Fibroblast of skin of scalp (primary cell): ENCODE measurements at regions not wholly inside any gene's neighbourhood (a gene's known extent, or its start where the extent isn't known, plus 50 kb on each side); places are given as distances from the start of the nearest gene placed in this dataset.
"Not testable (repeated sequence)": the region's sequence is repeated elsewhere in the genome, so short reads cannot be mapped to it uniquely, and the experiment has no call there.

Experiments
- DNase-seq: peaks from one replicate; pipeline ENCODE4 v3.0.0-alpha.2; 2013

DNA sequence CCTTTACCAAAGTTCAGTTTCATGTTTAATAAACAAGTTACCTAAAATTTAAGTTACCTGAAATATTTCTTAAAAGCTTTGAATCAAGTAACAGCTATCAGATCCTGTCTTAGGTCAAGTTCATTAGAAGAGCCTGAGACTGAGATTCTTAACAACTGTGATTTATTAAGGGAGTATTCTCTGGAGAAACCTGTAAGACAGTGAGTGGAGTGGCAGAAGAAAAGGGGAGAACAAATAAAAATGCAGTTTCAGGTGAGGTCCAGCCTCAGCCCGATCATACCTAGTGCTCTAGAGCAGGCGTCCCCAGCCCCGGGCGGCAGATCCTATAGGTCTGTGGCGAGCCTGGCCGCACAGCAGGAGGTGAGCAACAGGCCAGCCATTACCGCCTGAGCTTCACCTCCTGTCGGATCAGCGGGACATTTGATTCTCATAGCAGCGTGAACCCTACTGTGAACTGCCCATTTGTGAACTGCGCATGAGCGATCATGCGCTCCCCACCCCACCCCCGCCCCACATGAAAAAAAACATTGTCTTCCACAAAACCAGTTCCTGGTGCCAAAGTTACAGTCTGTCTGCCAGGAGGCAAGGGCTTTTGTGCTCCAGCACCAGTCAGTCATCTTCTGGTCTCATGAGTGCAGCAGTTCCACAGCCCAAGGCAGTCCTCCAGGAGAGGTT is 59.2 kb upstream of the ADGRB3 start:
- peak; percentile 2 for DNase-seq

DNA sequence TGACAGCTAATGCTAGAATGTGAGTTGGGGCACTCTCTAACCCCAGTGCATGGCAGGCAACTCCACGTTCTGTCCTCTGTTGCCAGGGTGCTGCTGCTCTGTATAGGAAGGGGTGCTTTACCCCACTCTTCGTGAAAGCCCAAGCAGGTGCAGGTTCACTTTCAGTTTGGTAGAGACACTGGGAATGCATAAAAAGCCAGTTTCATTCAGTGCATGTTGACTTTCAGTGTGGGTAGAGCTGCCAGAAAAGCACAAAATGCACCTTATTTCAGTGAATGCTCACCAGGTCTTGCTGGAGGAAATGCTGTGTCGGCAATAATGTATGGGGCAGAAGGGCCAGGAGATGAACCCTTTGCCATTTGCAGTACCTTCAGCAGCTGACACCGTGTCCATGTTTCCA is 62.1 kb upstream of the ADGRB3 start:
- no peak for DNase-seq

DNA sequence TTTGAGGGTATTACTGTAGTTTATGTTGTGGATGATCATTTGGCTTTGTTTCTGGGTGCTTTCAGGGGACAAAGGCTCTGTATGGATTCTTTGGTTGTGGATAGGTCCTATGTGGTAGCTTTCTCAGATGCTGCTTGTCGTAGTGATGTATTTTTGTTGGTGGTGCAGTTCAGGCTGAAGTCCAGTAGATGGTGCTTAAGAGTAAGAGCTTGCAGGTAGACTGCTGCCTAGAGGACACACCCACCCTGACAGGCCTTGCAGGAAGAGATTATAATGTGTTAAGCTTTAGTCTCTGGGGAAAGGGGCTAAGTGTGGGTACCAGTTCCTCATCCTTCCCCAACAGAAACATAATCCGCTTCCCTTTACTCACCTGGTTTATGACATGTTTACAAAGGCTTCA is 62.6 kb upstream of the ADGRB3 start:
- peak; percentile 1 for DNase-seq

DNA sequence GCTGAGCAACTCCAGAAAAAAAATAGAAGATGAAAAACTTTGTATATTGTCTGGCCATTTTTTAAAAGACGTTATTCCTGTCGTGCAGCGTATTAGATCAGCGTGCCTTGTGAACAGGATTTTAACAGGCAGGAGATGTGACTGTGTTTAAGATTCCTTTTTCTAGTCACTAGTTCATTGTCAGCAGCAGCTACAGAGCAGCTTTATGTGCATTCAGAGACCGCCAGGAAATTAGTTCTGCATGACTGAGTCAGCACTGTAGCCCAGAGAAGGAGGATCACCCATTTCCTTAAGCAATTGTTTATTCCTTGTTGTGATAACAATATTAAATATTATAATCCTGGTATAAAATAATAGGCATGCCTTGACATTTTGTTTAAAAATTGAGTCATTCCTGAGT is 75.4 kb upstream of the ADGRB3 start:
- peak; percentile 36 for DNase-seq

DNA sequence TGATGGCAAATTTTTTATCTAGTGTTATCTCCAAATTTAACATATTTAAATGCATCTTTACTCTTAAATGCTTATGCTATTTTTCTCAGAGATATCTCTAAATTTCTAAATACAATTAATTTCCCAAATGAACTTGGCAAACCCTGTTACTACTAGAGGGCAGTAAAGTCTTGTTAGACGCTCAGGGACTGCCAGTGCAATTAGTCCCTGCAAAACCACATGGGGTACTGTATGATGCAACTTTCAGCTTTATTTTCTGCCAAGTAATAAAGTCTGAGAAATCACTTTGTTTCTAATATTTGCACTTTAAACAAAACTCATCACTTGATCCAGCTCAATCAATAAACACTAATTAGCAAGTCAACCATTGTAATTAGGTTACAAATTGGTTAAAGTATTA is 76.0 kb upstream of the ADGRB3 start:
- peak; percentile 48 for DNase-seq

DNA sequence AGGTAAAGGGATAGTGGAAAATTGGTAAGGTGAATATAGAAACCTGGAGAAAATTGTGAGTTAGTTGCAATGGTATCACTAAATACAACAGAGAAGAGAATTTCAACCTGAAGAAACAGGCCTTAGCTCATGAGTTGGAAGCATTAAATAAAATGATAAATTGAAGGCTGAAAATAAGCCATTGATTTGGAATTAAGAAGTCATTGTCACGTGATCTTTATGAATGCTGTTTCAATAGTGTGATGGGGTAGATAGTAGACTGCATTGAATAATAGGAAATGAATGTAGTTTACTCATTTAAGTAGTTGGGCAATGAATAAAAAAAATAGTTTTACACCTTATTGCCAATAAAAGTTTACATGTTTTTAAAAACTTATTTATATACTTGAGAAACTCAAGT is 88.5 kb upstream of the ADGRB3 start:
- DNase-seq, result no peak

DNA sequence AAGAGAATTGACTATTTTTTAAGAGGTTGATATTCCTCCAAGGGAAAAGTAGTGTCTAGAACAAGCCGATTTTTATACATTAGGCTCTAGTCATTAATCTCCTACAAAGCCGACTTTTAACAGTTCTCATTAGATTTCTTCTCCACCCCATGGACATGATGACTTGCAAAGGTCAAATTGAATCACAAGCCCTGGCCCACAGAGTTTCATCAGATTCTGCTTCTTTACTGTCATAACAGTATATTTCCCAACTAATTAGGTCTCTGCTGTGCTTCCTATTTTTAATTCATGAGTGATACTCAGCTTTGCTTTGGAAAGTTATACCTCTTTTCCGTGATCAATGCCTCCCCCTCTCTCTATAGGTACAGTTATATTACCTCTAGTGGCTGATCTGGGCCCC is 90.6 kb upstream of the ADGRB3 start:
- DNase-seq, result no peak

DNA sequence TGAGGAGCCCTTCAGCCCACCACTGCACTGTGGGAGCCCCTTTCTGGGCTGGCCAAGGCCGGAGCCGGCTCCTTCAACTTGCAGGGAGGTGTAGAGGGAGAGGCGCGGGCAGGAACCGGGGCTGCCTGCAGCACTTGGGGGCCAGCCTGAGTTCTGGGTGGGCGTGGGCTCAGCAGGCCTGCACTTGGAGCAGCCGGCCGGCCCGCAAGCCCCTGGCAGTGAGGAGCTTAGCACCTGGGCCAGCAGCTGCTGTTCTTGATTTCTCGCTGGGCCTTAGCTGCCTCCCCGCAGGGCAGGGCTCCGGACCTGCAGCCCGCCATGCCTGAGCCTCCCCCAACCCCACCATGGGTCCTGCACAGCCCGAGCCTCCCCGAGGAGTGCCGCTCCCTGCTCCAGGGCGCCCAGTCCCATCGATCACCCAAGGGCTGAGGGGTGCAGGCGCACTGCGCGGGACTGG is 101.7 kb upstream of the ADGRB3 start:
- no peak for DNase-seq

DNA sequence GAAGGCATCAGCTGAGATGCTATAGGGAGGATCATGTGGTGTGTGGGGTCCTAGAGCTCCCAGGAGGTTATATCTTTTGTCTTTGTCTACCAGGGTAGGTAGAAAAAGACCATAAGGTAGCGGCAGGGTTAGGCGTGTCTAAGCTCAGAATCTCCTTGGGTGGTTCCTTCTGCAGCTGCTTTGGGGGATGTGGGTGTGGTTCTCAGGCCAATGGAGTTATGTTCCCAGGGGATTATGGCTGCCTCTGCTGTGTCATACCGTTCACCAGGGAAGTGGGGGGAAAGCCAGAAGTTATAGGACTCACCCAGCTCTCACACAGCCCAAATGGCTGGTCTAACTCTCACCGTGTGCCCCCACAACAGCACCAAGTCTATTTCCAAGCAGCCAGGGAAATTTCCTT is 107.4 kb upstream of the ADGRB3 start:
- no peak for DNase-seq

DNA sequence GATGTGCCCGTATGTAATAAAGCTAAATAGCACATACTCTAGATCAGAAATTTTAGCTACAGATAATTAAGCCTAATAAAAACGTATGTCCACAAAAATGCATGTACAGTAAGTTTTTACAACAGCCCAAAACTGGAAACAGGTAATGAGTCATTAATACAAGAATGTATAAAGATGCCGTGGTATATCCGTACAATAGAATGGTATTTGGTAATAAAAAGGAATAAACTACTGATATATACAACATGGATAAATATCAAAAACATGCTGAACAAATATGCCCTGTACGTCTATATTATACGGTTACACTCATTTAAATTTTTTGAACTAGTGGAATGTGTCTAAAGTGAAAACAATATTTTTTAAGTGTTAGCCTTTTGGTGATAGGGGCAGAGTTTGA is 128.2 kb upstream of the ADGRB3 start:
- no peak for DNase-seq

DNA sequence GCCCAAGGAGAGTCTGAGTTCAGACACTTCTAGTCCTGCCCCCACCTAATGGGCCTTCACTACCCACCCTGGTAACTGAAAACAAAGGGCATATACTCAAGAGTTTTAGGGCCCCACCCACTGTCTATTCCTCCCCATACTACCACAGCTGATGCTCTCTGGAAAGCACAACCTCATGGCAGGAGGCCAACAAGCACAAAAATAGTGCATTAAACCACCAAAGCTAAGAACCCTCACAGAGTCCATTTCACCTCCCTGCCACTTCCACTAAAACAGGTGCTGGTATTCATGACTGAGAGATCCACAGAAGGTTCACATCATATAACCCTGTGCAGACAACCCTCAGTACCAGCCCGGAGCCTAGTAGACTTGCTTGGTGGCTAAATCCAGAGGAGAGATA is 132.1 kb upstream of the ADGRB3 start:
- DNase-seq, result no peak

DNA sequence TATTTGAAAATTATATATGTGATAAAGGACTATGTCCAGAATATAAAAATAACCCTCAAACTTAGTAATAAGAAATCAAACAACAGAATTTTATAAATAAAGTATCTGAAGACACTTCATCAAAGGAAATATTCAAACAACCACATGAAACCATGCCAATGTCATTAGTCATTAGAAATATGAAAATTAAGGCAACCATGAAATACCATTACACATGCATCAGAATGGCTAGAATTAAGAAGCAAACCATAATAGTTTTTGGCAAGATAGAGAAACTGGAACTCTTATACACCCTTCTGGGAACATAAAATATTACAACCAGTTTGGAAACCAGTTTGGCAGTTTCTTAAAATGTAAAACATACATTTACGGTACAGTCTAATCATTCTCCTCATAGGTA is 137.2 kb upstream of the ADGRB3 start:
- DNase-seq, result peak; percentile 82

DNA sequence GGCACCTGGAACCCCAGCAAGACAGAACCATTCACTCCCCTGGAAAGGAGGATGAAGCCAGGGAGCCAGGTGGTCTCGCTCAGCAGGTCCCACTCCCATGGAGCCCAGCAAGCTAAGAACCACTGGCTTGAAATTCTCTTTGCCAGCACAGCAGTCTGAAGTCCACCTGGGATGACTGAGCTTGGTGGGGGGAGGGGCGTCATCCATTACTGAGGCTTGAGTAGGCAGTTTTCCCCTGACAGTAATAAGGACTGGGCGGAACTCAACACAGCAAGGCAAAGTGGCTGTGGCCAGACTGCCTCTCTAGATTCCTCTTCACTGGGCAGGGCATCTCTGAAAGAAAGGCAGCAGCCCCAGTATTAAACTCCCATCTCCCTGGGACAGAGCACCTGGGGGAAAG is 140.2 kb upstream of the ADGRB3 start:
- not testable (repeated sequence) for DNase-seq

DNA sequence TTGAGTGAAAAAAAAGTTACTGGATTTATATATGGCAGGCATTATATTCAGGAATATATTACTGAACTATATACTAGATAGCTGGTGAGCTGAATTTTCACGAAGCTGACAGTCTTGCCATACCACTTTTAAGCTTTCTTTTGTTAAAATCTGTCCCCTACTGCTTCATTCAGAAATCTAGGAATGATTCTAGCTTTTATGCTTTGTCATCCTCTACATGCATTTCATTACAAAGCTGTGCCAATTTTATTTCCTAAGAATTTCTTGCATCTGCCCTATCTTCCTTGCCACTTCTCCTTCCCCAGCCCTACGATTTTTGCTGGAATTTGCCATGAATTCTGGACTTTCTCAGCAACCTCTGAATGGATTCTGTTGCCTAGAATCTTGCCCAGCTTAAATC is 158.5 kb upstream of the ADGRB3 start:
- DNase-seq, result no peak

DNA sequence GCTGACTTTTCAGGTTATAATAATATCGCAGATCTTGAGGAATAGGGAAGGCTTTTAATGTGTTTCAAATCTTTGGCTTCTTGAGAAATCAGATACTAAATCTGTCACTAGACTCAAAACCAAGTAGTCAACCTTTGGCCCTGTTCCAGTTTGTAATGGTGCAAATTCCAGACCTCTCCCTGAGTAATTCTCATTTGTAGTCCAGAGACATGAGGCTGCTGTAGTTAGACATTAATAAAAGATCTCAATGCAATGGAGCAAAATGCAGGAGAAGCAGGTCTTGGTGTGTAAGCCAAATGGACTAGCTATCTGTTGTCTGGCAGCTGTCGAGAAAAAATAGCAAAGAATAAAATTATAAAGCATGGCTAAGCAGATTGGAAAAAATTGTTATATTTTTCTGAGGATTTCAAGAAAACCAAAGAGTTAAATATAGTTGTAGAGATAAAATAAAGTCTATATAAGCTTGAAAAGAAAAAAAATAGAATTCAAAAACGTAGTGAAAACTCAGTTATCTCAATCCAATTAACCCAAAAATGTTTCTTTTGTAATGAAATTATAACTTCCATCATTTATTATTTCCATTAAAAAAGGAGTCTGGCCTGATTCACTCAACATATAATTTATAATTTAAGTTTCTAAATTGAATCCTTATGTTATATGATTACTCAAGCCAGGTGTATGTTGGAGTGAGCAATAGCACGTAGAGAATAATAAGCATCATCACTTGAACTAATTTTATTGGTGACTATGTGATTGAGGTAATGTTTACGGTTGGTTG is 161.5 kb upstream of the ADGRB3 start:
- peak; percentile 22 for DNase-seq

DNA sequence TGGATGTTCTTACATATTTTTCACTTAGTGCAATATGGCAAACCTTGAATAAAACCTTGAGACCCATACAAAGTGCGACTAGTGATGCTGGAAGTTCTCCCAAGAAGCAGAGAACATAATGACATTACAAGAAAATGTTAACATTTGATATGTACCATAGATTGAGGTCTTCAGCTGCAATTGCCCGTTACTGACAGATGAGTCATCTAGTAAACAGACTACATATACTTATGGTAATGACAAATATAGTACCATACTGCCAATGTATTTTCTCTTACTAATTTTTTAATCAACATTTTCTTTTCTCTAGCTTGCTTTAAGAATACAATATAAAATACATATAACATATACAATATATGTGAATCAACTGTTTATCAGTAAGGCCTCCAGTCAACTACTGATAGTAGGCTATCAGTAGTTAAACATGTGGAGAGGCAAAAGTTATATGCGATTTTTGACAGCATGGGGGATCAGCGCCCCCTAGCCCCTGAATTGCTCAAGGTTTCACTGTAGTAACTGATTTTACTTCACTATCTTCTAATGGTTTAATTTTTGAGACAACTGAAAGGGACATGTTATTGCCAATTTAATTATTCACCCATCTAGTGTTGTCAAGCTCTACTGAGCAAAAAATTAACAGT is 166.7 kb upstream of the ADGRB3 start:
- no peak for DNase-seq

DNA sequence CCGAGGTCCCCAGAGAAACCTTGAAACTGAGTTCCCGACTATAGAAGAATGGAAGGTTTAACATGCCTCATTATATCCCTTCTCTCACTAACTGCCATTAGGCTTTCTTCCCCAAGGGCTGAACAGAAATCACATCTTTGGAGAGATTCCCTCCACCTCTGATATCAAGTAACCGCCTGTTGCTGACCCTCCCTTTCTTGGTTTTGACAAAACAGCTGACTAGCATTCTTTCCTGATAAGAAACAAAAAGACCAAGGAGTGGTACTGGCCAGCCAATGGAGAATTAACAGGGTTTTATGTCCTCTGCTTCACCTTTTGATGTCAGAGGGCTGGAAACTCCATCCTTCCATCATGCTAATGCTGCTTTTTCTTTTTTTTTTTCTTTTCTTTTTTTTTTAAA is 176.6 kb upstream of the ADGRB3 start:
- no peak for DNase-seq

DNA sequence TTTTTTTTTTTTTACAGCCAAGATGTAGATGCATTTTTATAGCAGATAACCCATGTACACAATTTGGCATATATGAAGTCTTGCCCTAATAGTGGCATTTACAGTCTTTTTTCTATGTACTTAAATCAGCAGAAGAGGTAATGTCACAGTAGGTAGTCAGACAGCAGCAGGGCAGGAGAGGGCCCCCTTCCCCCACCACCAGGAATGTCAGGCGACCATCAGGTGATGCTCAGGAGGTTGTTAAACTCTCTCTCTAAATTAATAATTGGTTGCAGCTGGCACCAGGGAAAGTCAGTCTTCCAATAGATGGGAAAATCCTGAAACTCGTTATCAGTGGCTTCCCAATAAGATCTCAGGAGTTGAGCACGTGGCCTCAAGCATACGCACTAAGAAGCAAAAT is 188.0 kb upstream of the ADGRB3 start:
- DNase-seq, result no peak

DNA sequence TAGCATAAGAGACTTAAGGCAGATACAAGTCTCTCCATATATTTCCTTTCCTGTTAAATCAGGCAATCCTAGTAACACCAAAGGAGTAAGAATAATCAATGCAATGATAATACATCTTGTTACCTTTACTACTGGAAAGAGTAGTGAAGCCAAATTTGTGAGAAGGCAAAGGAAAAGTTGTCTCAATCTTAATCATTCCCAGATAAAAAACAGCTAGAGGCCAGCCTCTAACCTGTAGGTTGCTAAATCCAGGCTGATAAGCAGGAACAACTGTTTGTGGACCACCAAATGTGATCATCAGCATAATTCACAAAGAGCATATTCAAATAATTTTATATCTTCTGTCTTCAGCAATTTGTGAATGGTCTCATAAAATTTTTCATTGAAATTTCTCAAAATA is 189.2 kb upstream of the ADGRB3 start:
- DNase-seq, result no peak

DNA sequence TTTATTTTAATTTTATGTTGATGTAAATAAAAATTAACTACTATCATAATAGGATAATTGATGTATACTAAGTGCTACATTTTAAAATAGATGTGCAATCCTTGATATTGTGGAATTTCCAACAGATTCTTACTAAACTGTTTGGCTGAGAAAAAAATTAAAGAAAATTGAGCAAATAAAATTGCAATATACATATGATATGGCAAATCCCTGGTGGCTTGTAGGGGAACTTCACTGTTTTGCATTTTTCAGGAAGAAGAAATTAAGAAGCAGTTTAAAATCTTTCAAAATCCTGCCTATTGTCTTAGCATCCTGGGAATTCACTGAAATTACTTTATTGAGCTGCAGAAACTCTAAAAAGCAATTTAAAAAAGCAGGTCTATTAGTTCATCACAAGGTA is 191.4 kb upstream of the ADGRB3 start:
- DNase-seq, result no peak

DNA sequence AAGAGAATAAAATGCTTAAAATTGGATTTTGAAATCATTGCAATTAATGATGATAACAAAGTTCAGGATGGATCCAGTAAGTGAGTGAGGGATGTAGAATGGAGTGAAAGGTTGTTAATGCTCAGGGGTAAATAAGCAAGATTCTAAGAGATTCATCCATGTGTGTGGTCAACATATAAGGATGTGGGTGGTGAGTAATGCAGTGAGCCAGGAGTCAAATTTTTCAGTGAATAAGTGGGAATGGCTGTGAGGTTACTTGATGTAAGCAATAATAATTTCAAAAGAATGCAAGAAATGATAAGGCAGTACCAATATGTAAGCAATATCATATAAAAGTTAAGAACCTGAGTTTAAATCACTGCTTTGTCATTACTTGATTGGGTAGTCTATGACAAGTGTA is 207.5 kb upstream of the ADGRB3 start:
- DNase-seq, result peak; percentile 65

DNA sequence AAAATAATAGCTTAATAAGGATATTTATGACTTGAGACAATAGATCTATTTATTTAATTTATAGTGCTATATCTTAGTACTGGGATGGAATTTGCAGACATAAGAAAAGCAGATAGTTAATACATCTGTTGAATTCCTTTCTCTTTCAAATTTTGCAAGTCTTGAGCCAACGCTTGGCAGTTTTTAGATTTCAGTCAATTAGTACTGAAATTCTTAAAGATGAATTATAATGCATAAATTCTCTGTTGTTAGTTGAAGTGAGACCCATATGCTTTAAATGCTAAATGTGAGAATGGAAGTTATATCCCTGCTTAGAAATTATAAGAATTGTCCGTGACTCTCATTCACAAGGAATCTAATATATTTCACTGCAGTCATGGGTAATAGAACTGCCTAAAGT is 225.1 kb upstream of the ADGRB3 start:
- no peak for DNase-seq

DNA sequence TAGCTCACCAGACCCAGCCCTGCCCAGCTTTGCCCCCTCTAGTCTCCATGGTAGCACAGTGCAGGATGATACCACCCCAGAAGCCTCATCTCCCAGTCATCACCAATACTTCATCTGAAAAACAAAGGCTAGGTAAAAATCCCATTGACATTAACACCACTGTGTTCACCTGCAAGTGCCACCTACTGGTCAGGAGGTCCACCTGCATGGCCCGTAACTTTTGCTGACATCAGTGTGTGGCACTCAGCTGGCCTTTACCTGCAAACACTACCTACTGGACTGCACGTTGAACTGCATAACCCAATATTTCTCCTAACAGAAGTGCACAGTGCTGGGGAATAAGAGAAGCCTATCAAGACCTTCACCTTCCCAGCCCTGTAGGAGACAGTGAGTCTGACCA is 234.7 kb upstream of the ADGRB3 start:
- no peak for DNase-seq

DNA sequence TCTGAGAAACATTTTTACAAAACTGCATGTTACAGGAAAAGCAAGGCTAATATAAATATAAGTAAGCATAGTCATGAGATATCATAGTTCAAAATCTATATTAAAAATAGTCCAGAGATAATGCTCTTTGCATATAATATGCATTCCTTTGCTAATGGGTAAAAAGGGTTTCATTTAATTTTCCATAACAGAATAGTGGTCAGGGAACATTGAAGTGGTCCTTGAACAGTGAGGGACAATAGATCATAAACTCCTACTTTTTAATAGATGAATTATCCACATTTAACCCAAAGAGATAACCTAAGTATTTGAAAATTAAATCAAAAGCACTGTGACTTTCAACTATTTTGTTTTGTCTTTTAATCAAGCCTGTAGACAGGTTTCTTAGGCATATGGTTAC is 243.1 kb upstream of the ADGRB3 start:
- no peak for DNase-seq
